Fibroblast of lung (primary cell): ENCODE measurements at regions not wholly inside any gene's neighbourhood (a gene's known extent, or its start where the extent isn't known, plus 50 kb on each side); places are given as distances from the start of the nearest gene placed in this dataset.

Experiments
- EZH2 ChIP-seq: IDR thresholded peaks from 2 replicates; pipeline ENCODE4 v1.5.1; 2012; ENCODE audit warnings: low read length, control low read depth, mild to moderate bottlenecking; ENCODE audit errors: missing control alignments
- TF ChIP-seq, protein P1 (sequence below), 2 donors: IDR thresholded peaks in 1 of 2; conservative IDR thresholded peaks in 1 of 2; 1 replicate in 1 of 2; 2 replicates in 1 of 2; pipeline ENCODE4 v1.5.1; 2011 to 2012; ENCODE audit warnings: low read length in 2 of 2, control low read depth in 1 of 2, inconsistent platforms in 1 of 2, low read depth in 1 of 2, mild to moderate bottlenecking in 1 of 2

DNA sequence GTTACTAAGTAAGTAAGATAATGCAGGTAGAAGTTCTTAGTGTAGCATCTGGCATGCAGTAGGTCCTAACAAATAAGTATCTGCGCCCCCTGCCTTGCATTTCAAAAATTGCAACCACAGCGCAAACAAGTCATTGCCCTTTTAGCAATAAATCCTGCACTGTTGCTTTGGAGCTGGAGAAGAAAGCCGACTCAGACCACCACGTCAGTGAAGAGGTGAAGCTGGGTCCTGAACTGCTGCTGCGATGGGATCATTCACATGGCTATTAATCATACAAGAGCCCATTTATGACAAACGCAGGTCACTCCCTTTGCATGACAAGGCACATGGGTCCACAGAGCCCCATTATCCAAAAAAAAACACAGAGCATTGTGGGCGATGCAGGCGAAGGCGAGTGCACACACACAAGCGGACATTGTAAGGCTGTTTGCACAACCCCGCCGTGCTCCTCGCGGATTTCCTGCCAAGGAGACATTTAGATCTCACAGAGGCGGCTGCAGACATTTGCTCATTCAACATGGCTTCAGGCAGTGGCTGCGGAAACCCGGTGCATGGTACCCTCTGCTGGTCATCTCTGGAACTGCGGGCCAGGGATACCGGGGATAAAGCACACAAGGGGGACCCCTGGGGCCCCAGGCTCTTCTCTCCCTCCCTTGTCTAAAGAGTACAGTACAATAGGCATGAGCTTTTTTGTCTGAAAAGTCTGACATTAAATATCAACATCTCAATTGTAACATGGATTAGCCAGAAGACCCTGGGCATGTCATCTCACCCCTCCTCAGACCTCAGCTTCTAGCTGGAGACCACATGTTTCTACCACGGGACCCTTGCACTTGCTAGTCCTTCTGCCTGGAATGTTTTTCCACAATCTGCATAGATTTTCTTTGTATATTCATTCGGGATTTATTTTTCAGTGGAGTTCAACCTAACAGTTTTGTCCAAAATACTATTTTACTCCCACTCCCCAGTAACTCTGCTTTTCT lies 56.7 kb downstream of the CYRIA start:
- TF ChIP-seq, protein P1, sequence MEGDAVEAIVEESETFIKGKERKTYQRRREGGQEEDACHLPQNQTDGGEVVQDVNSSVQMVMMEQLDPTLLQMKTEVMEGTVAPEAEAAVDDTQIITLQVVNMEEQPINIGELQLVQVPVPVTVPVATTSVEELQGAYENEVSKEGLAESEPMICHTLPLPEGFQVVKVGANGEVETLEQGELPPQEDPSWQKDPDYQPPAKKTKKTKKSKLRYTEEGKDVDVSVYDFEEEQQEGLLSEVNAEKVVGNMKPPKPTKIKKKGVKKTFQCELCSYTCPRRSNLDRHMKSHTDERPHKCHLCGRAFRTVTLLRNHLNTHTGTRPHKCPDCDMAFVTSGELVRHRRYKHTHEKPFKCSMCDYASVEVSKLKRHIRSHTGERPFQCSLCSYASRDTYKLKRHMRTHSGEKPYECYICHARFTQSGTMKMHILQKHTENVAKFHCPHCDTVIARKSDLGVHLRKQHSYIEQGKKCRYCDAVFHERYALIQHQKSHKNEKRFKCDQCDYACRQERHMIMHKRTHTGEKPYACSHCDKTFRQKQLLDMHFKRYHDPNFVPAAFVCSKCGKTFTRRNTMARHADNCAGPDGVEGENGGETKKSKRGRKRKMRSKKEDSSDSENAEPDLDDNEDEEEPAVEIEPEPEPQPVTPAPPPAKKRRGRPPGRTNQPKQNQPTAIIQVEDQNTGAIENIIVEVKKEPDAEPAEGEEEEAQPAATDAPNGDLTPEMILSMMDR (conservative IDR thresholded peaks at IDR 0.05 in 1 of 2, IDR thresholded peaks at IDR 0.05 in 1 of 2; ENCODE audit: low read depth in 1 of 2, low read length in 2 of 2) = peak; percentile 97 to 98
- TF ChIP-seq EZH2 = no peak
